GM19328 (cell line): ENCODE measurements at regions not wholly inside any gene's neighbourhood (a gene's known extent, or its start where the extent isn't known, plus 50 kb on each side); places are given as distances from the start of the nearest gene placed in this dataset.

Experiments used
- ATAC-seq: cut with Tn5 transposase; IDR thresholded peaks from one replicate; pipeline ENCODE4 v1.9.1; 2021; ENCODE audit warnings: mild to moderate bottlenecking, moderate library complexity; ENCODE audit not compliant: unreplicated experiment

DNA sequence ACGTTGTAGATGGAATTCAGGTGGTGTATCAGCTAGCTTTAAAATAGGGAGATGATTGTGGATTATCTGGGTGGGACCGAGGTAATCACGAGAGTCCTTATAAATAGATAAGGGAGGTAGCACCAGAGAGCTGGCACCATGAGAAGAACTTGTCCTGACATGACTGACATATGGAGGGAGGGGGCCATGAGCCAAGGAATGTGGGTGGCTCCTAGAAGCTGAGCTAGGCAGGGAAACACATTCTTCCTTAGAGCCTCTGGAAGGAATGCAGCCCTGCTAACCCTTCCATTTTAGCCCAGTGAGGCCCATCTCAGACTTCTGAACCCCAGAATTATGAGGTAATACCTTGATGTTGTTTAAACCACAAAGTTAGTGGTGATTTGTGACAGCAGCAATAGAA is 321.1 kb upstream of the SULF2 start:
- no peak for ATAC-seq

DNA sequence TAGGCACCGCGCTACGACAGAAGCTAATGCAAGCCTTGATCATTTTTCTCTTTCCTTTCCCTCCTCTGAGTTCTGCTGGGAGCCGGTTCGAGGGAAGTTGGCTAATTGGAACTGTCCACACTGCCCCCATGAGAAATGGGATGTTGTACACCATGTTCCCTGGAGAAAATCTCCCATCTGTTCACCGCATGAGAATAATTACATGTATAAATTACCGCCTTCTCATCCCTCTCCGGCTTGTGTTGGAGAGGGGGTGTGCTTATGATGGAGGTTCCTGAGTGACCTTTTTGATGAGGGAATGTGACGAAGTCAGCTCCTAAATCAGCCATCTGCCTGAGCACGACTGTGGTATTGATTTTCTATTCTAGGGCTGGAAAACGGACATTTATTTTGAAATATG is 320.2 kb upstream of the SULF2 start:
- ATAC-seq, result no peak

DNA sequence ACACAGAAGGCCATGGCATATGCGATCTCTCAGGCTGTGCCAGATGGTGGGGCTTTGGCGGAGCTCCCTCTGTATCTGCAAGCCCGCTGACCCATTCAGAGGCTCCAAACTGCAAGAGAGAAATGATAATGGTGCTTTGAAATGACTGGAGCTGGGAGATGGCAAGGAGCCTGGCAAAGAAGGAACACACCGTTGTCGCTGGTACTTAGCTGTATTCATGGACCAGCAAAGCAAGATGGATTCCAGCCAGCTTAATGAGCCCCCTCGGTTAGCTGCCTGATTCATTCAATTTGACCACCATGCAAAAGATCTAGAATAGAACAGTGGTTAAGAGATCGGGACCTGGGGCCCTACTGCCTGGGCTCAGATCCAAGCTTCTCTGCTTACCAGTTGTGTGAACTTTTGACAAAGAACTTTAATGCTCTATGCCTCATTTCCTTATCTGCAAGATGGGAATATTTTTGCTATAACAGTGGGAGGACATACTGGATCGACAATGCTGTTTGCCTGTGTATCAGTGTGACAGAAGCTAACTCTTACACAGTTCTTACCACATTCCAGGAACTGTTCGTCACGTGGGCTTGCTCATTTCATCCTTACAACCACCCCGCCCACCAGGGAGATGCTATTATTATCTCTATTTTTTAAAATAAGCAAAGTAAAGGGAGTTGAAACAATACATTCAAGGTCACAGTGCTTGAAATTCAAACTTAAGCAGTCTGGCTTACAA is 317.8 kb upstream of the SULF2 start:
- no peak for ATAC-seq

- ATAC-seq, result no peak
These were observed 317.0 kb upstream of the SULF2 start for GRCh38 chr20:48102076-48102787.

DNA sequence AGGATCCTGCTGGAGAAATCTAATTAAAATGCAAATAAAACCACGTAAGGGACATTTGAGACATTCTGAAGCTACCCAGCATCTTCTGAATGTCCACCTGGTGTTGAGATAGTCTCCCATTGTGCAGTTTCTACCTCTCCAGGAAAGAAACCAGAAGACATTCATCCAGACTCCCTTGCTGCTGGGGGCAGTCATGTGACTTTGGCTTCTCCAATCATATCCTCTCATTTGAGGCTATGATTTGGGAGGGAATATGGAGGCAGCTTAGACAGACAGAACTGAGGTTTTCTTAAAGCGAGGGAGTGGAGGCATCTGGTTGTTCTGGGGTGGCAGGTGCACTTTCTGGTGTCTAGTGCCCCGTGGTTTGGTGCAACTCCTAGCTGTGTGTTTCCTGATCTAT is 315.2 kb upstream of the SULF2 start:
- ATAC-seq, result no peak

DNA sequence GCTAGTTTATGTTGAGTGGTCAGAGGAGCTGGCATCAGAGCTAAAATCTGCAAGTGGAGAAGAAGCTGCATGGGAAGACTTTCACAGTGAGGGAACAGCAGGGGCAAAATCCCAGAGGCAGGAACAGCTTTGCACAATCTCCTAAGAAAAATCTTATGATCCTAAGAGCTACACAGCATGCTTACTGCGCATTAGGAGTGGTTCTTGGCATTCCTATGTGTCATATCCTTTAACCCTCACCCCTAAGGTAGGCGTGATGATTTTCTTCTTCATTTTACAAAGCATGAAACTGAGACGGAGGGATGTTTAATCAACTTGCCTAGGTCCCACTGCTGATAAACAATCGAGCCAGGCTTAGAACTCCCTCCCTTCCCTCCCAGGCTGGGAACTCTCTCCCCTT is 313.6 kb upstream of the SULF2 start:
- ATAC-seq, result no peak

- ATAC-seq, result no peak
These were observed 312.8 kb upstream of the SULF2 start for GRCh38 chr20:48098099-48098498.

GRCh38 chr20:48096957-48097890 is 311.9 kb upstream of the SULF2 start:
- no peak for ATAC-seq

DNA sequence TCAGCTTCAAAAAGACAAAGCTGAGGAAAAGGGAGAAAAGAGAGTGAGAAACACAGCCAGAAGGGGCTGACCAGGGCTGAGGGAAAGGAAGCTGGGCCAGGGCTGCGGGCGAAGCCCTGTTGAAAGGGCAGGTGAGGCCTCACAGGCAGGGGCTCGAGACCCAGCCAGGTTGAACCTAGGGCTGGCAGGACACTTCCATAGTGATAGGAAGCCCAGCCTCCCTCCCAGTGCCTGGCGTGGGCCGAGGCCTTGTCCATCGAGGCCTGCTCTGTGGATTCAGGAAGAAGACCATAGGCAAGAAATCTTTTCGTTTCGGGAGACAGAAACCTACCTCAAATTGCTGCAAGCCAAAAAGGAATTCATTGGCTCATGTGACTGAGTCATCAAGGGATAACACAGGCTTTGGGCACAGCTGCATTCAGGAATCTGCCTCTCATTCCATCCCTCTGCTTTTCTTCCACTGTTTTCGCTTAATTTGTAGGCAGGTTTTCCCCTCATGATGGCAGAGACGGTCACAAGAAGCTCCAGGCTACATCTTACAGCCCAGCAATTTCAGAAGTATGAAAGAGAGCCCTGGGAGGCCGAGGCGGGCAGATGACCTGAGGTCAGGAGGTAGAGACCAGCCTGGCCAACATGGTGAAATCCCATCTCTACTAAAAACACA is 311.1 kb upstream of the SULF2 start:
- no peak for ATAC-seq

- ATAC-seq, result no peak
These were observed 309.7 kb upstream of the SULF2 start for GRCh38 chr20:48094944-48095343.

- ATAC-seq, result no peak
These were observed 309.0 kb upstream of the SULF2 start for GRCh38 chr20:48094196-48094749.

DNA sequence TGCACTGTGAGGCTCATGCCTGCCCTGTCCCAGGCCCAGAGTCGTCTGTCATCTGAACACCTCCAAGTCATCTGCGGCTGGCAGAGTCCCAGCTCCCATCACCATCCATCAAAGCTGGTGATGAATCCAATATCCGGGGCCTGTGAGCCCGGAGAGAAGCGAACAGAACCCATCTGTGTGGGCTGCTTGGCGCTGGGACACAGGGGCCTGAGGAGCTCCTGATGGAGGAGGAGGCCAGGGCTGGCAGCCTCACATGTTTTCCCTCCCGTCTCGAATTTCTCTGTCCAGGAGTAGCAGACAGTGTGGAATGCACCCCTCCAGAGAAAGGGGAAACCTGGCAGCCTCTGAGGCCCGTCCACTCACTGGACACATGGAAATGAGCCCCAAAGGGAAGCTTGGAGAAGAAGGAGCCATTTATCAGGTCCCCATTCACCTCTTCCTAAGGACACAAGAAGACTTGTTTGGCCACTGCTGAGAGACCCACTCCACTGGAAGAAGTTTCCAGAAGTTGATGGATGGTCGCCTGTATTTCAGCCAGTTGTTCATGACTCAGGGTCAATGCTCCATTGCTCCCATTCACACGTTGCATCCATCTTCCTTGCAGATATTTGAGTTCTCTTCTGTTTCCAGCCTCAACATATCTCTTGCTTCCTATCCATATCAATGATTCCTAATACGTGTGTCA is 307.5 kb upstream of the SULF2 start:
- ATAC-seq, result no peak

DNA sequence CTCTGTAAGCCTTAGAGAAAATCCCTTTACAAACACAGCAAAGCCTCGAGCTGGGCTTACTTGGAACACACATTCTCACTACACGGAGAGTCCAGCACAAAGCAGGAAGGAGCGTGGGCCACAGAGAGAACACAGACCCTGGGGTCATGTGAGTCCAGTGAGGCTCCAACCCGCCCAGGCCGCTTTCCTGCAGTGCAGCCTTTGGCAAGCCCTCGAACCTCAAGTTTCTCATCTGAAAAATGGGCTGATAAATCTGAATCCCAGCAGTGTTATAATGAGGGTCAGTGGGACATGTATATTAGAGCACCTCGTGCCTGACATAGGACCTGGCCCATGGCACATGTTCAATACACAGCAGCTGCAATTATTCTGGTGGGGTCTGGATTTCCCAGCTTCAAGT is 305.5 kb upstream of the SULF2 start:
- no peak for ATAC-seq

DNA sequence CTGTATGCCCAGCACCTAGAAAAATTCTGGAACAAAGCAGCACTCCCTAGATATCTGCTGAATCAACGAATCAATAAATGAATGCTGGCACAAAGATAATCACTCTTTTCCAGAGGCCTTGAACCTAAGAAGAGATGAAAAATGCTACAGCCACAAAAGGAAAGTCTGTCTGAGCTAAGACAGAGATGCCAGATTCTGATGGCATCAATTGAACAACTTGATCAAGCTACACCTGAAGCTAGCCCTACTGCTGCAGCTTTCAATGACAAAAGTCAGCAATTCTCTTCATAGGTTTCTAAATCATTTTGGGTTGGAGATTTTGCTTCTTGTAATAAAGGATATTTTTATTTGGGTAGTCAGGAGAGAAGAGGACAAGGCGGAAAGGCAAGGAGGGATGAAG is 305.0 kb upstream of the SULF2 start:
- ATAC-seq, result no peak

DNA sequence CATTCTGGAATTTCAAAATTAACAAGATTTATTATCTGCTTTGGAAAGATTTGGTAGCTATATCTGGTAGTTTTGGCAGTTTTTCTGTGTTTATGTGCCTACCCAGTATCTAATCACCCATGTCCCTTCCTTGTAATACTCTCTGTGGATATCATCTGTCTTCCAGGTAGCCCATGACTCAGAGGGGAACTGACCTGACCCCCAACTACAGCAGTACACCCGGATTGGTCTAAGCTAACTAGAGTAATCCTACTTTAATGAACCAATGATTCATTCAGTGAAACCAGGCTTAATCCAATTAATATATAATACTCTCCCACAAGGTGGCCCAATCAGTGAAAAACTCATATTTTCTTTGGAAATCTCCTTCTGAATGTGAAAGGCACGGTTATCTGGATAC is 295.3 kb upstream of the SULF2 start:
- no peak for ATAC-seq

- no peak for ATAC-seq
These were observed 293.7 kb upstream of the SULF2 start for GRCh38 chr20:48079028-48079427.

DNA sequence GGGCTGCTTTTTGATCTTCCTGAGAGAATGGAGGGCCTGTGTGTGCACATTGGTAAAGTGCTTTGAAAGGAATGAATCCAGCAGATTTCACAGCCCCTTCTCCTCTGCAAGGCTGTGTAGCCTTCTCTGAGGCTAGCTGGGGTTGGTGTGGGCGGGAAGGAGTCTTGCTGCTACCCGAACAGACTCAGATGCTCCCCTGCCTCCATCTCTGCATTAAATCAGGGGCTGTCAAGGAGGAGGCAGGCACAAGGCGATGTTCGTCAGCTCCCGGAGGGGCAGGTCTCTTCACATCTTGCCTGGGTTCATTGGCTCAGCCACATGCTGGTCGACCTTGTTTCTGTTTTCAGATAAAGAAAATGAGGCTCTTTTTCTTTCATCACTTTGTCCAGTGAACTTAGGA is 291.5 kb upstream of the SULF2 start:
- no peak for ATAC-seq

DNA sequence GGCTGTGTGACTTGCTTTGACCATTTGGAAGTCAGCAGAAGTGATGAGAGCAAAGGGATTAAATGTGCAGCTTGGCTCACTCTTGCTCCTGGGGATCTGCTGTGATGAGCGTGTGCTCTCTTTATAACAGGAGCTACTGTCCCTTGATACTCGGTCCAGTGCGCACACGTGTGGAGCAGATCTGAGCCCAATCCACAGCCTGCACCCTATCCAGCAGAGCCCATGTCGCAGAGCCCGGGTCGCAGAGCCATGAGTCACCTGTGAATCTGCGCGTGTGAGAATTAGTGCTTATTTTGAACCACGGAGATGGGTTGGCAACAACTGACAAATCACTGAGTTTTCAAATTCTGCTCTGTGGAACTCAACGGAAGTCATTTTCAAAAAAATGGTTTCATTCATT is 291.0 kb upstream of the SULF2 start:
- no peak for ATAC-seq

DNA sequence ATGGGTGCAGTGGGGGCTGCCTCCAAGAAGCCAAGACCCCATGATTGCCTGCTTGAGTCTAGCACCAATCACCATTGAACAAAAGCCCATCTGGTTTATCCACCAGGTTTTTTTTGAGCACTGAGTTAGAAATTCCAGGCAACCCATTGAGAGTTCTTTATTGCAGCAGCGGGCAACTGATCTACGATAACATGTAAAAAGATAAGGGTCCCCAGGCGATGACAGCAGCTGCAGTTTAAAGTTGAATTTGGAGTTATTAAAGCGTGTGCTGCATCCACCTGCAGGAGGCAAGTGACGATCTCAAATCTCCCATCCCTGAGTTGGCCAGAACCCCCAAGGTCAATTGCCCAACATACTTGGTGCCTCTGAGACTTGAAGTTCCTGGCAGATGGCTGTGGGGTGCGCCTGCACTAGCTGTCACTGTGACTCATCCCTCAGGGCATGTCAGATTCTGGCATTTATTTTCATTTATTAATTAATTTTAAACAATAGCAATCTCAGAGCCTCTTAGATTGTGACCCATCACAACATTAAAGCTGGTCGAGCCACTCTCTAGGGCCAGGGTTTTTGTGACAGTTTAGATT is 290.4 kb upstream of the SULF2 start:
- no peak for ATAC-seq
